Fibroblast of peridontal ligament (primary cell): ENCODE measurements at regions not wholly inside any gene's neighbourhood (a gene's known extent, or its start where the extent isn't known, plus 50 kb on each side); places are given as distances from the start of the nearest gene placed in this dataset.
A peak's percentile ranks its signal among the peaks of the same experiment; 100 is the strongest.

Experiments
- DNase-seq: peaks from one replicate; pipeline ENCODE4 v3.0.0-alpha.2; 2010; ENCODE audit errors: extremely low read depth

DNA sequence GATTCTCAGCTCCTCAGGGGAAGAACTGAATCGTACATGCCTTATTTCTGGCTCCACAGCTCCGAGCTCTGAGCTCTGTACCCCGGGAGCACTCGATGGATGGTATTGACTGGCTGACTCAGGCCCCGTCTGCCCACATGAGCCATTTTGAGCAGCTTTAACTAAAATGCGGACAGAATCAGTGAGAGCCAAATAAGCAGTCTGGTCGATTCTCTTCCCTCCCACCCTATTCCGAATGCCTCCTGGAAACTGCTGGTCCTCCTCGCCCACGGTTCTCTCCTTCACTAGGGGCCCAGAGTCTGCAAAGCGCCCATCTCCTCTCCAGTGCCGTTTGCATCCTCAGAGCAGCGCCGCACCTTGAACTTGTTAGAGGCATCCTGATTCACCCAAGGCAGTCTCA, 125.9 kb upstream of the IRF2BP2 start:
- DNase-seq: no peak

- DNase-seq: no peak
These were observed 125.5 kb upstream of the IRF2BP2 start for GRCh38 chr1:234735476-234735875.

GRCh38 chr1:234734869-234735268, 124.9 kb upstream of the IRF2BP2 start:
- no peak for DNase-seq

DNA sequence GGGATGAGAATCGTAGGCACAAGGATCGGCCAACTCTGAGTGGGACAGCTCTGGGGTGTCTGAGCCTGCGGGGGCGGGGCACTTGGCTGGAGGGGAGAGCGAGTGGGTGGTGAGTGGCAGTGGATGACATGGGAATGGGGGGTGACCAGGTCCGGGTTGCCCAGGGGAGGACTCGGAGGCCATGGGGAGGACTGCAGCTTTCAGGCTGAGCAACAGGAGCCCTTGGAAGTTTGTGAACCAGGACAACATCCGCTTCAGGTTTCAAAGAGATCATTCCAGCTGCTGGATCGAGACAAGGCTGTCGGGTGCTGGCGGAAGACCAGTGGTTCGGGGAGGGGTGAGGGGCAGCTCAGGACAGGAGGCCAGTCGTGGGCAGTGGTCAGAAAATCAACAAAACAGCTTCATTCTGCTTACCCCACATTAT, 124.4 kb upstream of the IRF2BP2 start:
- DNase-seq: no peak

DNA sequence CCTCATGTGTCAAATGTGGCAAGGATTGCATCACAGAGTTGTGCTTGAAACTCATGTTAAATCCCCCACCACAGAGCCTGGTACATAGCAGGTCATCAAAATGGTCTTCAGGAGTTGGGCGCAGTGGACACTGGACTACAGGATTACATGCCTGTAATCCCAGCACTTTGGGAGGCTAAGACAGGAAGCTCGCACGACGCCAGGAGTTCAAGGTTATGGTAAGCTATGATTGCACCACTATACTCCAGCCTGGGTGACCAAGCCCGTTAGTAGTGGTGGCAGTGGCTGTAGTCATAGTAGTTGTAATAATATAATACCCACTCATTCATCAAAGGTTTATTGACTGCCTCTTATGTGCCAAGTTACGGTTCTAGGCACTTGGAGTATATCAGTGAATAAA, 123.4 kb upstream of the IRF2BP2 start:
- no peak for DNase-seq

GRCh38 chr1:234732671-234733390, 122.9 kb upstream of the IRF2BP2 start:
- DNase-seq: no peak

- DNase-seq: no peak
These were observed 122.3 kb upstream of the IRF2BP2 start for GRCh38 chr1:234732260-234732659.

DNA sequence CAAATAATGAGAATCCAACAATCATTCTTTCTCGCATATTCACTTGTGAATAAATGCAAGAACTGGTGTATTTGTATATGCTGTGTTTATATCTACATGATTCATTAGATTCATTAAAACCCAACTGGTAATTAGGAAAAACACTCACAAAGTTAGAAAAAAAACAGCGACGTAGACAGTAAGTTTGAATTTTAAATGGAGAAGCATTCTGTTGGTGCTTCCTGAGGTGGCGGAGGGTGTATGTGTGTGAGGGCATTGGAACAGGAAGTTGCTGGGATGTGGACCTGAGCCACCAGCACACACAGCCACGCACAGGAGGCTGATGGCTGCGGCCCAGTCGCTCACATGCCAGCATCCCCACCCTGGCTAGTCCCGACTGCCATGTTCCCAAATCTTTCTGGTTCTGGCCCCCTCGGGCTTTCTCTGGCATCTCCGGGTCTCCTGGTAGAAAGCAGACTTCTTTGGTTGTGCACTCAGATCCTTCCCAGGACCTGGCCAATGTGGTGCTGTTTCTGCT, 121.6 kb upstream of the IRF2BP2 start:
- no peak for DNase-seq

DNA sequence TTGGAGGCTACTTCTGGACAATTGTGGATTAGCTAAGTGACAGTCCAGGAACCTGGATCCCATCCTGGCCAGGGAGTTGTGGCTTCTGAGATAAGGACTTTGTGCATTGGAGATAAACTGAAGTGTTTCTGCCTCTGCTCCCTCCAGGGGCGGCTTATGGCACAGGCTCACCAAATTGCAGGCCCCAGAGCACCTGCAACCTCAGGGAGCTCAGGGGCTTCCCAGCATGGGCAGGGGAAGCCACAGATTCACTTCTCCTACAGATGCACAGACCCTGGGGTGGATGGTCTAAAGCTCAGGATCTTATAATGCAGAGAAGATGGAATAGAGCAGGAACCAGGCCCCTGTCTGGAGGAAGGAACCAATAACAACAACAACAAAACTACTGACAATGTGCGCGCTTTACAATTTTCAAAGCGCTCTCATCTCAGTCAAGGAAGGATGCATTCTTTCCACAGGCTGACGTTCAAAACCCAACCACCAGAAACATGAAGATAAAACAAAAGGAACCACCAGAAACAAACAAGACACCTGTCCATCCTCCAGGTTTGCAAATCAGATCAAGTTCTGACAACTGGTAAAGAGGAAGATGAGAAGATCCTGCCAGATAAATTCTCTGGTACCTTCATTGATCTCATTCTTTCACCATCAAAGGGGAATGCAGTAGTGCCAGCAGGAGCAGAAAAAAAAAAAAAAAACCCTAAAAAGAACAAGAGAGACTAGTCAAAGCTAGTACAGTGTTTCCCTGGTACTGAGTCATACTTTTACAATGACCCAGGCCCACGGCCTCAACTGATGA, 121.0 kb upstream of the IRF2BP2 start:
- peak; percentile 77 for DNase-seq

- no peak for DNase-seq
These were observed 120.4 kb upstream of the IRF2BP2 start for GRCh38 chr1:234730475-234730769.

DNA sequence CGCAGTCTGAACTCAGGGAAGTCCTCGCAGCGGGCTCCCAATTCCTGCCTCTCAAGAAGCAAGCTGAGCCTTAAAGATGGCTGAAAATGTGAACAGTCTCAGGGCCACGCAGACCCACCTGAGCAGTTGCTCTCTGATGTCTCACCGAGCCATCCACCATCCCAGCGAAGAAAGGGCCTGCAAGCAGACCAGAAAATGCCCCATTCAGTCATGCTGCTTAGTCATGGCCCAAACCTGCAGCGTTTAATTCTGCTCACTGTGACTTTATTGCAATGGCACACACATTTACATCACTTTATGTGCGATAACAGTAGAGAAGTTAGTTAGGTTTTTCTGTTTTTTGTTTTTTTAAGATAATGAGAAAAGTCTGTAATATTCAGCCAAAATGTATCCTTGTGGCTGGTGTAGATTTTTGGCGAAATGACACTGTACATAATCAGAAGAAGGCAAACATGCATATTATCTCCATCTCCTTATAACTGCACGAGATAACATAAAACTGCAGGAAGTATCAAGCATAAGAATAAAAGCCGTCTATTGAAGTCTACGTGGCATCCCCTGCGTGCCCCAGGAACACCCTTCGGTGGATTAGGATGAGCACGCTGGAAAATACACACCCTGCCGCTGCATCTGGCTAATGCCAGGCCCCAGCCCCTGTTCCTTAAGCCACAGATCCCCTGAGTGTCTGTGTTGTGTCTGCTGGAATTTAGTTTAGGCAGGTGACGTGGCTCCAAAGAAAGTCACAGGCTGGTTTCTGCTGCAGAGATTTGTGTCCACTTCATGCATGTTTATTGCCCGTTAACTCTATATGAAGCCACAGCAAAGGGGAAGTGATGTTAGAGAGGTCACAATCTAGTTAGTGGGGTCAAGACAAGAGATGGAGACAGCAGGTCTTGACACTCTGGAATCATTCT, 119.8 kb upstream of the IRF2BP2 start:
- no peak for DNase-seq

GRCh38 chr1:234728740-234729139, 118.8 kb upstream of the IRF2BP2 start:
- no peak for DNase-seq

- no peak for DNase-seq
These were observed 117.3 kb upstream of the IRF2BP2 start for GRCh38 chr1:234727018-234727940.

GRCh38 chr1:234726359-234726943, 116.5 kb upstream of the IRF2BP2 start:
- DNase-seq: peak; percentile 48

DNA sequence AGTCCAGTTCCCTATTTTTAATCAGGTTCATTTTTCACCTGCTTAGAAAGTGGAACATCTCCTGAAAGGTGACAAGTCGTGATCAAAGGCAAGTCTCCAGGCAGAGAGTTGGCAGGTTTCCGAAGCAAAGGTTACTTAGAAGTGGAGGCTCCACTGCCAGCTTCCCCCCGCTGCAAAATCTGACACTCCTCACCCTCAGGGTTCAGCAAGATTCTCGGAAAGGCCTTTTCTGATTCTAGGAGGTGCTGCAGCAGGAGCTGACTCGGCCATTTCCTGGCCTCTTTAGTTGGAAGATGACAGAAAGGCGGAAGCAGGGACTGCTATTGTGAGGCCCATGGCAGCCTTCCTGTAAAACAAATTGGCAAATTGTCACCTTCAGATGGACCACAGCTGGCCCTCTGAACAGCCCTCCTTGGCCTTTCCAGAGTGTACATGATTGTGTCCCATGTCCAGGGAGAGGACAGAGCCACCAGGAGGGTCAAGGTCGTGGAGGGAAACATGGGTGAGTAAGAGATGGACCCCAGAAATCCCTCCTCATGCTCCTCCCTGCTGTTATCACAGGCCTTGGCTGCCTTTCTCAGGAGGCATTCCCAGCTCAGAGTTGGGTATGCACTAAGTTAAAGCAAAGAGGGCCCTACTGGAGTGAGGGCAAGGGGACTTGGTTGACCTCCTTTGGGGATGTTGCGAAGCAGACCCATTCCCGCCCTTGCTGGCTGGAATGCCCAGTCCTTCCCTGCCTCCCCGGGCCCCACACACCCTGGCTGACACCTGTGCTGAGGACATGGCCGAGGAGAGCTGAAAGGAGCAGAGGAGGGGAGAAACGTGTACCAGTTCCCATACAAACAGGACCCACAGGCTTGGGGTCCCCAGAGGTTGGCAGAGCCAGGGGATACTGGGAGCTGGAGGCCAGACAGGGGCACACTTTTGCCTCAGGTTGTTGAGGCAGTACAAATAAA, 115.5 kb upstream of the IRF2BP2 start:
- DNase-seq: no peak

- no peak for DNase-seq
These were observed 114.7 kb upstream of the IRF2BP2 start for GRCh38 chr1:234724516-234725176.

DNA sequence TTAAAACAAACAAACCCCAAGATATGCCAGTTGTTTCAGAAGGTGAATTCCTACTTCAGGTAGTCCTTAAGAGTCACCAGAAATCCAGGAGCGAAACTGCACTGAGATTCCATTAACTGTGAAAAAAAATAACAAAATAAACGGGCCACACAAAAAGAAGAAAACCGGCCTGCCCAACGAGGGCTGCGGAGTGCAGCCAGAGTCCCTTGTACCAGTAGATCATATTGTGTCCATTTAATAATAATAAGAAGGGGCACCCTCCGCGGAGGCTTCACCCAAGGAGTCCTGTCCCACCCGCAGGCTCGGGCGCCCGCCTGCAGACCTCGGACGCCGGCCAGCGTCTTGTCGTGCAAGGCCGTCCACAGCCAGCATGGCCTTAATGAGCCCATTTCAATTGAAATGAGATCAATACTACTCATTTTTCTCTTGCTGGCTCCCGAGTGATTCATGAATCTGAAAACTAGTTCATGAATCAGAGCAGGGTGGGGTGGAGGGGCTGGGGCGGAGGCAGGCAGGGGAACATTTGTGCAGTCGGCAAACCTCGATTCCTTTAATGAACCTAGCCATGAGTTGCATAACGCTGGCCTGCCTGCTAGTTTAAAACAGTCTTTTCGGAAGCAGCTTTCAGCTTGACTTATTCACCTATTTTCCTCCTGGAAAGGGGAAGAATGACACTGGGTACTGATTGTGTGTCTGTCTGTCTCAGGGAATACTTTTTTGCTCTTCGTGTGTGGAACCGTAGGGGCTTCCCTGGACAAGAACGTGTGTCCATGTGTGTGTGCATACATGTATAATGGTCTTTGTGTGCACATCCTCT, 113.1 kb upstream of the IRF2BP2 start:
- DNase-seq: peak; percentile 94

- DNase-seq: no peak
These were observed 112.3 kb upstream of the IRF2BP2 start for GRCh38 chr1:234722270-234722704.
